ENCODE measurements at regions not wholly inside any gene's neighbourhood (a gene's known extent, or its start where the extent isn't known, plus 50 kb on each side); places are given as distances from the start of the nearest gene placed in this dataset.

DNA sequence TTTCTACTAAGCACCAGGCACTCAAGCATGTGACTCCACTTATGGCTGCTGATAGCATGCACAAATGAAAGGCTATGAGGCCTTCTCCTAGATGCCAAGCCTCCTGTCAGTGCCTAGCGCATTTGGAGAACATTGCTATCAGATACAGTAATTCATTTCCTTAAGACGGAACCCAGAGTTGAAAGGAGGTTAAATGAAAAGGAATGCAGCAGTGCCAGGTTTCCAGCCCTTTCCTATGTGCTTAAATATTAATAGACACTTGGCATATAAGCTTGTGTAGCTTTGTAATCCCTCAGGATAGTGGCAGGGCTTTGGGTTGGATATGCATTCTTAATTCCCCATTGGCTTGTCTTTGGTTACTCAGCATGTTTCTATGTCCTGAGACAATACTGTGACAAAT is 140.1 kb upstream of the FRY start:
- TF ChIP-seq, protein P1, sequence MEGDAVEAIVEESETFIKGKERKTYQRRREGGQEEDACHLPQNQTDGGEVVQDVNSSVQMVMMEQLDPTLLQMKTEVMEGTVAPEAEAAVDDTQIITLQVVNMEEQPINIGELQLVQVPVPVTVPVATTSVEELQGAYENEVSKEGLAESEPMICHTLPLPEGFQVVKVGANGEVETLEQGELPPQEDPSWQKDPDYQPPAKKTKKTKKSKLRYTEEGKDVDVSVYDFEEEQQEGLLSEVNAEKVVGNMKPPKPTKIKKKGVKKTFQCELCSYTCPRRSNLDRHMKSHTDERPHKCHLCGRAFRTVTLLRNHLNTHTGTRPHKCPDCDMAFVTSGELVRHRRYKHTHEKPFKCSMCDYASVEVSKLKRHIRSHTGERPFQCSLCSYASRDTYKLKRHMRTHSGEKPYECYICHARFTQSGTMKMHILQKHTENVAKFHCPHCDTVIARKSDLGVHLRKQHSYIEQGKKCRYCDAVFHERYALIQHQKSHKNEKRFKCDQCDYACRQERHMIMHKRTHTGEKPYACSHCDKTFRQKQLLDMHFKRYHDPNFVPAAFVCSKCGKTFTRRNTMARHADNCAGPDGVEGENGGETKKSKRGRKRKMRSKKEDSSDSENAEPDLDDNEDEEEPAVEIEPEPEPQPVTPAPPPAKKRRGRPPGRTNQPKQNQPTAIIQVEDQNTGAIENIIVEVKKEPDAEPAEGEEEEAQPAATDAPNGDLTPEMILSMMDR (IDR thresholded peaks at IDR 0.05; ENCODE audit: insufficient read depth, low read depth, low read length, missing control alignments) = no peak
- no peak overlapping the region for H3K4me3 ChIP-seq (ENCODE audit: low read depth, low read length)
- no peak for DNase-seq (ENCODE audit: low read depth)

DNA sequence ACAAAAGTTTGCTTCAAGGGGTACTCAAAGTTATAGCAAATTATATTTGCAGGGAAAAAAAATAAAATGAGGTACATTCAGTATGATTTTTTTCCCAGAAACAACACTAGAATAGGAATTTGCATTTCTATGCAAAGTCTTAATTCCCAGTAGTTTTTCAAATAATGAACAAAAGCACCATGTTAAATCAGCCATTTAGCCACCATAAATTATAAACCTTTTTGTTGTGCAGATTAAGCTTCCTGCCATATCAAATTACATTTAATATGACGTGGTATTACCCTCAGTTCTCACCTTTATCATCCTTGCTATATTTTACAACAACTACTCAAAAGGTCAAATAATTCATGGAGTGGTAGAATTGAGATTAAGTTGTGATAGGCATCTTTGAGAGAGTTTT is 136.6 kb upstream of the FRY start:
- no peak for DNase-seq (ENCODE audit: low read depth)
- TF ChIP-seq, protein P1 (IDR thresholded peaks at IDR 0.05; ENCODE audit: insufficient read depth, low read depth, low read length, missing control alignments) = no peak
- H3K4me3 ChIP-seq (ENCODE audit: low read depth, low read length) = no peak overlapping the region

GRCh38 chr13:31895691-31896090 is 135.9 kb upstream of the FRY start:
- TF ChIP-seq, protein P1 (IDR thresholded peaks at IDR 0.05; ENCODE audit: insufficient read depth, low read depth, low read length, missing control alignments) = no peak
- DNase-seq (ENCODE audit: low read depth) = no peak
- no peak overlapping the region for H3K4me3 ChIP-seq (ENCODE audit: low read depth, low read length)

- no peak overlapping the region for H3K4me3 ChIP-seq (ENCODE audit: low read depth, low read length)
- TF ChIP-seq, protein P1 (IDR thresholded peaks at IDR 0.05; ENCODE audit: insufficient read depth, low read depth, low read length, missing control alignments) = no peak
- peak; percentile 73 for DNase-seq (ENCODE audit: low read depth)
Measured at GRCh38 chr13:31896427-31896826, 135.1 kb upstream of the FRY start.

DNA sequence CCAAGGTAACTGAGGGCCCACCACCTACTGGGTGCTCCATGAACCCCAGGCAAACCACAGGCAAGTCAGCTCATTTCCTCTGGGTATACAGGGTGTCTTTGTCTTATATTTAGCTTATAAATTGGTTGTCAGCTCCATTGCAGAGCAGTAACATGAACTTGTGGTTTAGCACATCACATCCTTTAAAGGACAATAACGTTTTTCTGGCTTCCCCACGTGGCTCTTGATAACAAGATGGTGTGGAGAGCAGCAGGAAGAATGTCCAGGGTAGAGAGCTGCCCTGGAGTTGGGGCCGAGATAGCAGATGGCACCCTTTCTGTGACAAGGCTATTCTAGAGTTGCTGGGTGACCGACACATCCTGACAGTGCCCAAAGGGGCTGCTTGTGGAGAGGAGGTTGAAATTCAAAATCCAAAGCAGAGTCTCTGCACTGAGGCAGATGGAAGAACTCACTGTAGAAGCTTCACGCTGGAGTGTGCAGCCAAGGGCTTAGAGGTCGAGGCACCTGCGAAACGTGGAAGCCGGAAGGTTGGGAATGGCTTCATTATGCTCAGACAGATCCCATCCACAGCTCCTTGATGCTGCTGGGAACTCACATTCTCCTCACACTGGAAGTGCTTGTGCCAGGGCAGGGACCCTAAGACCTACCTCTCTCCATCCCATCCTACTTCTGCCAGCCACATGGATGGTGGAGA is 133.0 kb upstream of the FRY start:
- peak; percentile 35 for DNase-seq (ENCODE audit: low read depth)
- no peak overlapping the region for H3K4me3 ChIP-seq (ENCODE audit: low read depth, low read length)
- TF ChIP-seq, protein P1 (IDR thresholded peaks at IDR 0.05; ENCODE audit: insufficient read depth, low read depth, low read length, missing control alignments) = no peak

DNA sequence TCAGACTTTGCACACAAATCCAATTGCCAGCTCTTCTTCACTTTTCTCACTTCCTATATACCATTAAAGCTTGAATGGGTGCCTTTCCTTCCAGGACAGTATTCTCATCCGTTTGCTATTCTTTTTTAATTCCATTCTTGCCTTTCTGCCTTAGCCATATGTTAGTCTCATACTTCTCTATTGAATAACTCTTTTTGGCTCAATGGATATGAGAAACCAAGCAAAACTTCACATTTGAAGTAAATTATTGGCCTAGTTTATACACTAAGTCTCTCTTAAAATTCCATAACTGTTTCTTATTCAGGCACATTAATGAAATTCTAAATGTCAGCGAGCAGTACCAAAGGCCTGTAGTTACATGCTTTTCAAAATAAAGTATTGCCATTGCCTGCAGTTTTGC is 129.6 kb upstream of the FRY start:
- no peak for DNase-seq (ENCODE audit: low read depth)
- TF ChIP-seq, protein P1 (IDR thresholded peaks at IDR 0.05; ENCODE audit: insufficient read depth, low read depth, low read length, missing control alignments) = no peak
- no peak overlapping the region for H3K4me3 ChIP-seq (ENCODE audit: low read depth, low read length)
